NCI-H526 (cell line): ENCODE measurements at regions not wholly inside any gene's neighbourhood (a gene's known extent, or its start where the extent isn't known, plus 50 kb on each side); places are given as distances from the start of the nearest gene placed in this dataset.

Experiments
- DNase-seq, 2 experiments: peaks; one replicate each; lab custom pipeline; 2025; lab: John Stamatoyannopoulos, UW

DNA sequence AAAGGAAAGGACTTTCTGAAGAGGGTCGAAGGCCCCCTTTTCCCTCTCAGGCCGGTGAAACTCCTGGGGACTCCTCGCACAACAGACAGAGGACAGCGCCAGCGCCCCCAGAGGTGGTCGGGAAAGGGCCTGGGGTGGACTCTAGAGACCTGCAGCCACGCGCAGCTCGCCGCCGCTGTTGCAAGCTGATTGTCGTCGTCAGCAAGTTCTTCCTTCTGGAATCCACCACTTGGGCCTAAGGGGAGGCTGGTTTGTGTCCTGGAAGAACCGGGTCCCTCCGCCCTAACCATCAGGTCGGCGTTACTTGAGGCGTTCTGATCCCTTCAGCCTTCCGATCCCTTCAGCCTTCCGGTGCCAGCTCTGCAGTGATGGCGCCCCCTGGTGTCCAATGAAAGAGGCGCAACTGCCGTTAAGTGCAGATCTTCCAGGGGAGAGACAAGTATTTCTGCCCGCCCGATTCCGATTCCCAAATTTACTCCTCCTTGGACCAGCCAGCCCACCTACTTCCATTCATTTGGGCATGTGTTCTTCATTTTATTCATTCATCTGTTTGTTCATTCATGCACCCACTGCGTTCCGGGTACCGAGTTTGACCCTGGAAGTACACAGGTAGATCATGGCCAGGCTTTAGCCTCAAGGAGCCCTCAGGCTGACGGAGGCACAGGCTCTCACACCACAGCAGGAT, 77.2 kb upstream of the SLC6A11 start:
- peak; percentile 50 to 88 for DNase-seq

GRCh38 chr3:10740954-10741353, 75.1 kb upstream of the SLC6A11 start:
- DNase-seq = no peak

- no peak for DNase-seq
These were observed 73.9 kb upstream of the SLC6A11 start for GRCh38 chr3:10741891-10742671.

GRCh38 chr3:10743366-10744097, 72.5 kb upstream of the SLC6A11 start:
- no peak for DNase-seq

DNA sequence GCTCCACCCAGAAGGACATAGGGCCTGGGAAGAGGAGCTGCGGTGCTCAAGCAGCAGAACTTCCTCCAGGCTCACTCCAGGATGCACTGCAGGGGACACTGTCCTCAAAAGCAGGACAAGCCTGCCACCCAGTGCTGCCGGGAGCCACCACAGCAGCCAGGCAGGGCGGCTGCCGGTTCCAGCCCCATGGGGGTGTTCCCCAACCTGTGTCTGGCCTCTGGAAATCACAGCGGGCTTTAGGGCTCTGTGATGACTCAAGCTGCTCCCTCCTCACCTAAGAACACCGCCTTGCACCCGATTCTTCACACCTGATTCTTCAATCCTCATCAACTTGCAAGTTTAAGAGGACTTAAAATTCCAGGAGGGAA, 71.9 kb upstream of the SLC6A11 start:
- peak in 1 of 2 experiments; percentile 53 for DNase-seq

DNA sequence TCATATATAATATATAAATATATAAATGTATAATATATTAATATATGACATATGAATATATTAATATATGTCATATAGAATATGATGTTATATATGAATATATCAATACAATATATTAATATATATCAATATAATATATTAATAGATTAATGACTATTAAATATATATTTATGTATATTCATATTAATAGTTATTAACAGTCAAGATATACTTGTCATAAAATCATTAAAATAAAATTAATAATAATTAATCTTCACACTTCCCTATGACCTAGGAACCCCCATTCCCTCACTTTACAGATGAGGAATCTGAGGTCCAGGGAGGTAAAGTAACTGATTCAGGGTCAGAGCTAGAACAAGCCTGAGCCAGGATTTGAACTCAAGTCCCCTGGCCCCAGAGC, 70.6 kb upstream of the SLC6A11 start:
- DNase-seq = peak in 1 of 2 experiments; percentile 7

GRCh38 chr3:10746001-10746400, 70.0 kb upstream of the SLC6A11 start:
- DNase-seq = no peak

DNA sequence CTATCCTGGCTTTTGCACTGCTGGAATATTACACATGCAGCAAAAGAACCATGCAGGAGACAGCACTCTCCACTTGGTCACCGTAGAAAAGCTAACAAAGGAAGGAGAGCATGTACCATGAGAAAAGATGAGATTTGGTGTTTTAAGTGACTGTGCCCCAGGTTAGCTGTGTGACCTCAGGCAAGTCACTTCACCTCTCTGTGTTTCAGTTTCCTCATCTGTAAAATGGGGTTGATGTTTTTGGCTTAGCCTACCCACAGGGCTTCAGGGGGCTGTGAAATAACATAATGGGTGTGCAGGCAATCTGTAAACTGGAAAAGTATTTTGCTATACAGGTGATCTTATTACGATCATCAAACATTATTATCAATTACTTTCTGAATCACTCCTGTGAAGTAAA, 69.3 kb upstream of the SLC6A11 start:
- DNase-seq = no peak

GRCh38 chr3:10747341-10747740, 68.7 kb upstream of the SLC6A11 start:
- DNase-seq = no peak

- no peak for DNase-seq
These were observed 68.0 kb upstream of the SLC6A11 start for GRCh38 chr3:10748040-10748439.

DNA sequence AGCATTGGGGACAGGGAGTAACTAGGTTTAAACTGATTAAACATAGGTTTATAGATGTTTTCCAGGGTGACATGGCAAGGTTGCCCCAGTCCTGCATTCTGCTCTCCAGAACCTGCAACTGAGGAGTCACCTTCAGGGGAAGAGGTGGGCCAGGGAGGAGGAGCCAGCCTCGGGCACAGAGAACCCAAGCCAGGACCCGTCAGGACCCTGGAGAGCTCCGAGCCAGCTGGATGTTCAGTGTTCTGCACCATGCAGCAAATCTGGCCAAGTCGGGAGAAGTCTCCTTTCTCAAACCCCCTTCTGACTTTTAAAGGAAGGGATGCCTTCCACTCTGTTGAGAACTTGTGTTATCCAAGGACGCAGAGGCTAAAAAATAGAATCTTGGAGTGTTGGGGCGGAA, 62.1 kb upstream of the SLC6A11 start:
- no peak for DNase-seq

GRCh38 chr3:10756546-10756945, 59.5 kb upstream of the SLC6A11 start:
- DNase-seq = no peak

DNA sequence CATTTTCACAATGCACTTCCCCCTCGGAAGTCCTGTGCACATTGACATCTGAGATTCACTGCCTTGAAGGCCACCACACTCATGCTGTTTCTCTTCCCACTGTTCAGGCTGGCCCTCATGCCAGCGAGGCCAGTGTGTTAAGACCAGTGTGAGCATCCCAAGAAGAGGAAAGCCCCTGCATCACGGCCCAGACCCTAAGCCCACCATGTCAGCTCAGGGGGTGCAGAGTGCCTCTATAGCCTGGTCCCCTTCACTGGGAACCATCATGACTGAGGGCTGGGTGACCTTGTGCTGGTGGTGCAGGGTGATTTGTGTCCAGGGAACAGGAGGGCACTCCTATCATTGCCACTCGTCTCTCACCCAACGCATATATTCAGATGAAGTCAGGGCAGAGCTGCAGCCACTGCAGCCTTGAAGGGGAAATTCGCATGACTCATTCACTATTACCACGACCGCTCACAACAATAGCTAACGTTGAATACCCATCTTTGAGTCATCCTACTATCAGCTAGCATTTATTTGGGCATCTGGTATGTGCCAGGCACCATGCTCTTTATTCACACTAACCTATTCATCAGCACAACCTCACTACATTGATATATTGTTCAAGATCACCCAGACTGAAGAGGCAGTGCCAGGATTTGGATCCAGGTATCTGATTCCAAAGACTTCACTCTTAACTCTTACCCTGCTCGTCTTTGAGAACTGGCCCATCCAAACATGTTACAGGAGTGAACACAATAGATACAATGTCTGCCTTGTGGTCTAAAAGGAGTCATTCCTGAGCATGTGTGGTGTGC, 58.8 kb upstream of the SLC6A11 start:
- DNase-seq = no peak

DNA sequence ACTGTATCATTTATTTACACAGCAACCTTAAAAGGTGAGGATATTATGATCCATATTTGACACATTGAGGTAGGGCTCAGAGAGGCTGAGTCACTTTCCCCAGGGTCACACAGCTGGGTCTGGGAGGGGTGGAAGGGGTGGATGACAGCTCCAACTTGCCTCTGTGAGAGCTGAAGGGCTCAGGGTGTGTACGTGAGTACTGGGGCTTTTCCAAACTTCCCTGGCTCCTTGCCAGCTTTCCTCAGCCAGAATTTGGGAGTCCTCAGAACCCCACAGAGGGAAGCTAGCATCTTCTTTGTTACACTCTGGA, 58.3 kb upstream of the SLC6A11 start:
- DNase-seq = no peak

GRCh38 chr3:10758304-10759037, 57.6 kb upstream of the SLC6A11 start:
- peak in 1 of 2 experiments; percentile 73 for DNase-seq

GRCh38 chr3:10759495-10759894, 56.5 kb upstream of the SLC6A11 start:
- no peak for DNase-seq

GRCh38 chr3:10760199-10760598, 55.8 kb upstream of the SLC6A11 start:
- DNase-seq = no peak

GRCh38 chr3:10761583-10761982, 54.4 kb upstream of the SLC6A11 start:
- DNase-seq = no peak

DNA sequence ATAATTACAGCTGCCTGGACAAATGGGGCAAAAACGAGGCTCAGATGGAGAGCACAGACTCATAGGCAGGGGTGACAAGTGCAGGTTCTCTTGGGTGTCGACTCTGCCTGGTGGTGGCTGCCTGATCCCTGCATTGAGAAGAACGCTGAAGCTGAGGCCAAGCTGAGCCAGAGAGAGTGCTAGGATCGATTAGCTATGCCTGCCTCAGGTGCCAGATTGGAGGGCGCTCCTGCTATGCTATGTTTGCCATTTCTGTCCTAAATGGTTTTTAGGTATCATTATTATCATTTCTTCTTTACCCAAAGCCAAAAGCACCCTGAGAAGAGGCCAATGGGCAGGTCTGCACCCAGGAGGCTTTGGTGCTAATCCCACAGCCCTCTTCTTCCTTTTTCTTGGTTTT, 53.9 kb upstream of the SLC6A11 start:
- peak in 1 of 2 experiments; percentile 14 for DNase-seq

- DNase-seq = no peak
These were observed 53.3 kb upstream of the SLC6A11 start for GRCh38 chr3:10762611-10763247.

GRCh38 chr3:10763248-10763620, 52.8 kb upstream of the SLC6A11 start:
- DNase-seq = no peak
